ENCODE measurements at regions not wholly inside any gene's neighbourhood (a gene's known extent, or its start where the extent isn't known, plus 50 kb on each side); places are given as distances from the start of the nearest gene placed in this dataset.
"Not testable (repeated sequence)": the region's sequence is repeated elsewhere in the genome, so short reads cannot be mapped to it uniquely, and the experiment has no call there.

GRCh38 chr5:101364469-101364868 lies 461.4 kb upstream of the ST8SIA4 start:
- H3K9me3 ChIP-seq (ENCODE audit: control insufficient read depth, insufficient read depth, low read length): no peaks in the 10 kb centered on the region
- H3K36me3 ChIP-seq (ENCODE audit: control insufficient read depth, insufficient read depth, low read length): no peaks in the 10 kb centered on the region
- H3K4me3 ChIP-seq (ENCODE audit: low read length): no peak overlapping the region
- no peaks in the 10 kb centered on the region for H3K27me3 ChIP-seq (ENCODE audit: control insufficient read depth, insufficient read depth, low read length)
- no CpG with 5 or more reads among the region's 4 CpGs for WGBS (ENCODE audit: insufficient coverage, insufficient read length)
- no peak overlapping the region for H3K27ac ChIP-seq (ENCODE audit: low read length)
- no peaks in the 10 kb centered on the region for H3K4me1 ChIP-seq (ENCODE audit: control insufficient read depth, insufficient read depth, low read length)
- DNase-seq (ENCODE audit: low read depth, low spot score): no peak

- H3K36me3 ChIP-seq (ENCODE audit: control insufficient read depth, insufficient read depth, low read length): no peaks in the 10 kb centered on the region
- DNase-seq (ENCODE audit: low read depth, low spot score): no peak
- H3K27me3 ChIP-seq (ENCODE audit: control insufficient read depth, insufficient read depth, low read length): no peaks in the 10 kb centered on the region
- H3K4me3 ChIP-seq (ENCODE audit: low read length): no peak overlapping the region
- no peak overlapping the region for H3K27ac ChIP-seq (ENCODE audit: low read length)
- H3K4me1 ChIP-seq (ENCODE audit: control insufficient read depth, insufficient read depth, low read length): no peaks in the 10 kb centered on the region
- H3K9me3 ChIP-seq (ENCODE audit: control insufficient read depth, insufficient read depth, low read length): no peaks in the 10 kb centered on the region
These were observed 459.0 kb upstream of the ST8SIA4 start for GRCh38 chr5:101362067-101362466.

- H3K27ac ChIP-seq (ENCODE audit: low read length): no peak overlapping the region
- H3K4me3 ChIP-seq (ENCODE audit: low read length): no peak overlapping the region
- WGBS (ENCODE audit: insufficient coverage, insufficient read length): no CpG with 5 or more reads among the region's 4 CpGs
- H3K4me1 ChIP-seq (ENCODE audit: control insufficient read depth, insufficient read depth, low read length): no peaks in the 10 kb centered on the region
- no peak for DNase-seq (ENCODE audit: low read depth, low spot score)
- no peaks in the 10 kb centered on the region for H3K27me3 ChIP-seq (ENCODE audit: control insufficient read depth, insufficient read depth, low read length)
- no peaks in the 10 kb centered on the region for H3K36me3 ChIP-seq (ENCODE audit: control insufficient read depth, insufficient read depth, low read length)
- H3K9me3 ChIP-seq (ENCODE audit: control insufficient read depth, insufficient read depth, low read length): no peaks in the 10 kb centered on the region
These were observed 443.8 kb upstream of the ST8SIA4 start for GRCh38 chr5:101346906-101347305.

GRCh38 chr5:101346447-101346846 lies 443.4 kb upstream of the ST8SIA4 start:
- WGBS (ENCODE audit: insufficient coverage, insufficient read length): no CpG with 5 or more reads among the region's 8 CpGs
- DNase-seq (ENCODE audit: low read depth, low spot score): no peak
- no peaks in the 10 kb centered on the region for H3K27me3 ChIP-seq (ENCODE audit: control insufficient read depth, insufficient read depth, low read length)
- H3K9me3 ChIP-seq (ENCODE audit: control insufficient read depth, insufficient read depth, low read length): no peaks in the 10 kb centered on the region
- no peaks in the 10 kb centered on the region for H3K36me3 ChIP-seq (ENCODE audit: control insufficient read depth, insufficient read depth, low read length)
- H3K4me3 ChIP-seq (ENCODE audit: low read length): no peak overlapping the region
- H3K27ac ChIP-seq (ENCODE audit: low read length): no peak overlapping the region
- no peaks in the 10 kb centered on the region for H3K4me1 ChIP-seq (ENCODE audit: control insufficient read depth, insufficient read depth, low read length)

GRCh38 chr5:101338226-101338625 lies 435.1 kb upstream of the ST8SIA4 start:
- Histone ChIP-seq H3K4me1 (ENCODE audit: control insufficient read depth, insufficient read depth, low read length) (no peaks in the 10 kb centered on the region), H3K9me3 (ENCODE audit: control insufficient read depth, insufficient read depth, low read length) (no peaks in the 10 kb centered on the region), H3K36me3 (ENCODE audit: control insufficient read depth, insufficient read depth, low read length) (no peaks in the 10 kb centered on the region), H3K27ac (ENCODE audit: low read length) (no peak overlapping the region), H3K27me3 (ENCODE audit: control insufficient read depth, insufficient read depth, low read length) (no peaks in the 10 kb centered on the region), H3K4me3 (ENCODE audit: low read length) (no peak overlapping the region)
- no peak for DNase-seq (ENCODE audit: low read depth, low spot score)
- no CpG with 5 or more reads among the region's 2 CpGs for WGBS (ENCODE audit: insufficient coverage, insufficient read length)

GRCh38 chr5:101327816-101328215 lies 424.7 kb upstream of the ST8SIA4 start:
- Histone ChIP-seq H3K27me3 (ENCODE audit: control insufficient read depth, insufficient read depth, low read length) (no peaks in the 10 kb centered on the region), H3K9me3 (ENCODE audit: control insufficient read depth, insufficient read depth, low read length) (no peaks in the 10 kb centered on the region), H3K4me1 (ENCODE audit: control insufficient read depth, insufficient read depth, low read length) (no peaks in the 10 kb centered on the region), H3K27ac (ENCODE audit: low read length) (no peak overlapping the region), H3K4me3 (ENCODE audit: low read length) (no peak overlapping the region), H3K36me3 (ENCODE audit: control insufficient read depth, insufficient read depth, low read length) (no peaks in the 10 kb centered on the region)
- WGBS (ENCODE audit: insufficient coverage, insufficient read length): no CpG with 5 or more reads among the region's 1 CpG
- DNase-seq (ENCODE audit: low read depth, low spot score): no peak

GRCh38 chr5:101326766-101327165 lies 423.7 kb upstream of the ST8SIA4 start:
- Histone ChIP-seq H3K4me1 (ENCODE audit: control insufficient read depth, insufficient read depth, low read length) (no peaks in the 10 kb centered on the region), H3K27me3 (ENCODE audit: control insufficient read depth, insufficient read depth, low read length) (no peaks in the 10 kb centered on the region), H3K4me3 (ENCODE audit: low read length) (no peak overlapping the region), H3K9me3 (ENCODE audit: control insufficient read depth, insufficient read depth, low read length) (no peaks in the 10 kb centered on the region), H3K27ac (ENCODE audit: low read length) (no peak overlapping the region), H3K36me3 (ENCODE audit: control insufficient read depth, insufficient read depth, low read length) (no peaks in the 10 kb centered on the region)
- no peak for DNase-seq (ENCODE audit: low read depth, low spot score)

- no CpG with 5 or more reads among the region's 7 CpGs for WGBS (ENCODE audit: insufficient coverage, insufficient read length)
- not testable (repeated sequence) for H3K27me3 ChIP-seq (ENCODE audit: control insufficient read depth, insufficient read depth, low read length); H3K4me1 ChIP-seq (ENCODE audit: control insufficient read depth, insufficient read depth, low read length); DNase-seq (ENCODE audit: low read depth, low spot score); H3K27ac ChIP-seq (ENCODE audit: low read length); H3K9me3 ChIP-seq (ENCODE audit: control insufficient read depth, insufficient read depth, low read length); H3K36me3 ChIP-seq (ENCODE audit: control insufficient read depth, insufficient read depth, low read length); H3K4me3 ChIP-seq (ENCODE audit: low read length)
These were observed 413.3 kb upstream of the ST8SIA4 start for GRCh38 chr5:101316401-101316800.

GRCh38 chr5:101306391-101307137 lies 403.5 kb upstream of the ST8SIA4 start:
- H3K4me1 ChIP-seq (ENCODE audit: control insufficient read depth, insufficient read depth, low read length): no peaks in the 10 kb centered on the region
- H3K27me3 ChIP-seq (ENCODE audit: control insufficient read depth, insufficient read depth, low read length): no peaks in the 10 kb centered on the region
- no peak overlapping the region for H3K4me3 ChIP-seq (ENCODE audit: low read length)
- no peak for DNase-seq (ENCODE audit: low read depth, low spot score)
- H3K27ac ChIP-seq (ENCODE audit: low read length): no peak overlapping the region
- H3K9me3 ChIP-seq (ENCODE audit: control insufficient read depth, insufficient read depth, low read length): no peaks in the 10 kb centered on the region
- H3K36me3 ChIP-seq (ENCODE audit: control insufficient read depth, insufficient read depth, low read length): no peaks in the 10 kb centered on the region
- no CpG with 5 or more reads among the region's 5 CpGs for WGBS (ENCODE audit: insufficient coverage, insufficient read length)

GRCh38 chr5:101296477-101296876 lies 393.4 kb upstream of the ST8SIA4 start:
- DNase-seq (ENCODE audit: low read depth, low spot score): no peak

GRCh38 chr5:101292199-101292598 lies 389.1 kb upstream of the ST8SIA4 start:
- Histone ChIP-seq H3K36me3 (ENCODE audit: control insufficient read depth, insufficient read depth, low read length) (no peaks in the 10 kb centered on the region), H3K27ac (ENCODE audit: low read length) (no peak overlapping the region), H3K27me3 (ENCODE audit: control insufficient read depth, insufficient read depth, low read length) (no peaks in the 10 kb centered on the region), H3K4me3 (ENCODE audit: low read length) (no peak overlapping the region), H3K4me1 (ENCODE audit: control insufficient read depth, insufficient read depth, low read length) (no peaks in the 10 kb centered on the region), H3K9me3 (ENCODE audit: control insufficient read depth, insufficient read depth, low read length) (no peaks in the 10 kb centered on the region)
- WGBS (ENCODE audit: insufficient coverage, insufficient read length): no CpG with 5 or more reads among the region's 2 CpGs
- no peak for DNase-seq (ENCODE audit: low read depth, low spot score)

More at GRCh38 chr5:101296477-101296876, 393.4 kb upstream of the ST8SIA4 start:
- Histone ChIP-seq H3K4me3 (ENCODE audit: low read length) (no peak overlapping the region), H3K36me3 (ENCODE audit: control insufficient read depth, insufficient read depth, low read length) (no peaks in the 10 kb centered on the region), H3K27ac (ENCODE audit: low read length) (no peak overlapping the region), H3K9me3 (ENCODE audit: control insufficient read depth, insufficient read depth, low read length) (no peaks in the 10 kb centered on the region), H3K4me1 (ENCODE audit: control insufficient read depth, insufficient read depth, low read length) (no peaks in the 10 kb centered on the region), H3K27me3 (ENCODE audit: control insufficient read depth, insufficient read depth, low read length) (no peaks in the 10 kb centered on the region)

All from iPS DF 6.9 (cell line).